BJ (cell line): ENCODE measurements at regions not wholly inside any gene's neighbourhood (a gene's known extent, or its start where the extent isn't known, plus 50 kb on each side); places are given as distances from the start of the nearest gene placed in this dataset.

Source experiments
- CTCF ChIA-PET: fragments of 350-600 bp; formaldehyde crosslinking; extraction: SDS; loops from one replicate; lab custom pipeline; 2021; ENCODE audit warnings: antibody characterized with exemption, inconsistent platforms; lab: Yijun Ruan, JAX
- POLR2A ChIA-PET: fragments of 300-600 bp; sonication (Branson Sonifier 250); formaldehyde crosslinking; extraction: SDS; loops from one replicate; lab custom pipeline; 2021; ENCODE audit warnings: antibody characterized with exemption; lab: Charles Lee
- DNase-seq: peaks from one replicate; pipeline ENCODE4 v3.0.0-alpha.2; 2011; ENCODE audit warnings: low read depth
- H3K27me3 ChIP-seq: 2 replicates; pipeline ENCODE4 v1.6.0; 2011; ENCODE audit warnings: low read length; ENCODE audit not compliant: control insufficient read depth, insufficient read depth
- H3K36me3 ChIP-seq: 2 replicates; pipeline ENCODE4 v1.5.1; 2011; ENCODE audit warnings: low read length; ENCODE audit not compliant: control insufficient read depth, insufficient read depth
- H3K4me3 ChIP-seq: 2 replicates; pipeline ENCODE4 v1.5.1; 2011; ENCODE audit warnings: low read depth, mild to moderate bottlenecking, control low read depth, low read length
- TF ChIP-seq, protein P1 (sequence below): IDR thresholded peaks from 2 replicates; pipeline ENCODE4 v1.5.1; 2011; ENCODE audit warnings: low read depth, mild to moderate bottlenecking, control low read depth, inconsistent platforms, low read length, moderate library complexity; ENCODE audit not compliant: insufficient read depth

- TF ChIP-seq, protein P1, sequence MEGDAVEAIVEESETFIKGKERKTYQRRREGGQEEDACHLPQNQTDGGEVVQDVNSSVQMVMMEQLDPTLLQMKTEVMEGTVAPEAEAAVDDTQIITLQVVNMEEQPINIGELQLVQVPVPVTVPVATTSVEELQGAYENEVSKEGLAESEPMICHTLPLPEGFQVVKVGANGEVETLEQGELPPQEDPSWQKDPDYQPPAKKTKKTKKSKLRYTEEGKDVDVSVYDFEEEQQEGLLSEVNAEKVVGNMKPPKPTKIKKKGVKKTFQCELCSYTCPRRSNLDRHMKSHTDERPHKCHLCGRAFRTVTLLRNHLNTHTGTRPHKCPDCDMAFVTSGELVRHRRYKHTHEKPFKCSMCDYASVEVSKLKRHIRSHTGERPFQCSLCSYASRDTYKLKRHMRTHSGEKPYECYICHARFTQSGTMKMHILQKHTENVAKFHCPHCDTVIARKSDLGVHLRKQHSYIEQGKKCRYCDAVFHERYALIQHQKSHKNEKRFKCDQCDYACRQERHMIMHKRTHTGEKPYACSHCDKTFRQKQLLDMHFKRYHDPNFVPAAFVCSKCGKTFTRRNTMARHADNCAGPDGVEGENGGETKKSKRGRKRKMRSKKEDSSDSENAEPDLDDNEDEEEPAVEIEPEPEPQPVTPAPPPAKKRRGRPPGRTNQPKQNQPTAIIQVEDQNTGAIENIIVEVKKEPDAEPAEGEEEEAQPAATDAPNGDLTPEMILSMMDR, result no peak
- ChIA-PET CTCF (interaction anchor here (0.9 to 1.6 kb wide), 4 partner anchors 8 to 127 kb away, joined by 3 to 7 read pairs (median 4); no protein-coding TSS in a partner anchor), POLR2A (no interaction called here)
- H3K36me3 ChIP-seq, result no peaks in the 10 kb centered on the region
- no peak for DNase-seq
- no peaks in the 10 kb centered on the region; the same call in 1 of the 2 replicates for H3K27me3 ChIP-seq
- H3K4me3 ChIP-seq, result no peak overlapping the region
Observed at GRCh38 chr3:59440285-59441028, 390.6 kb upstream of the CFAP20DC start.

- ChIA-PET CTCF (no interaction called here), POLR2A (no interaction called here)
- Histone ChIP-seq H3K36me3 (no peaks in the 10 kb centered on the region), H3K27me3 (no peaks in the 10 kb centered on the region), H3K4me3 (no peak overlapping the region)
- DNase-seq, result no peak
- TF ChIP-seq, protein P1, result no peak
Observed at GRCh38 chr3:59438492-59438891, 388.7 kb upstream of the CFAP20DC start.

DNA sequence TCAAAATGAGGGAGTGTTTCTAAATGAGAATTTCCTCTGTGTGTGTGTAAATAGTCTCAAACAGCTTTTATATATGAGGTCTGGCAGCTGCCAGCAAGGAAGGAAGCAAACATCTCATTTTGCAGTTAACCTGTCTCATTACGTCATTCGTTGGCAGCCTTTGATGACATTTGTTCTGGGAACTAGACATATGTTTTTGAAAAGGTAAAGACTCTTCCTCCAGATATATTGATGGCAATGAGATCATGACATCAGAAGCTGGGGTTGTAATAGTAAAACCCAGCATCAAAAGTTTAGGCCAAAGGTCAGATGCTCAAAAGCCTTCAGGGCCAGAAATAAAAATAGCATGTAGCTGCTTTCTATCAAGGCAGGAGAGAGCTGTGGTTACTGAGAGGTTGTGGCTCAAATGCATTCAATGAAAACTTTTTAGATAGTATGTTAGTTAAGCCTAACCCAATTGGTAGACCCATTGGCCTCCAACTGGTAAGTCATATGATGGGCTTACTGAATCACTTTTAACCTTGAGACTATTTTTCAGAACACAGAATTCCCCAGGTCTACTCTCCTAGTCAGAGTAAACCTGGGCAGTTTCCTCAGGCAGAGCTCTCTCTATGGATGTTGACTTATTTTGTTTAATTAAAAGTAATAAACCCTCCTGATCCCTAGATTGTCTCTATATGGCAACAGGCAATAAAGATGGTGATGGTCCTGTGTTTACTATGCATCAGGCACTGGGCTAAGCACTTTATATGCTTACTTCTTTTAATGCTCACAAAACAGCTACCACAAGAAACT is 386.5 kb upstream of the CFAP20DC start:
- DNase-seq, result no peak
- Histone ChIP-seq H3K4me3 (no peak overlapping the region), H3K36me3 (no peaks in the 10 kb centered on the region), H3K27me3 (no peaks in the 10 kb centered on the region)
- ChIA-PET CTCF (interaction anchor here (0.5 to 1.3 kb wide), 4 partner anchors 11 to 612 kb away, joined by 3 read pairs; no protein-coding TSS in a partner anchor), POLR2A (no interaction called here)
- TF ChIP-seq, protein P1, result no peak

- TF ChIP-seq, protein P1, result no peak
- no peak overlapping the region for H3K4me3 ChIP-seq
- DNase-seq, result no peak
- H3K27me3 ChIP-seq, result no peaks in the 10 kb centered on the region
- ChIA-PET POLR2A (no interaction called here), CTCF (no interaction called here)
- H3K36me3 ChIP-seq, result no peaks in the 10 kb centered on the region
Observed at GRCh38 chr3:59433546-59433945, 383.7 kb upstream of the CFAP20DC start.

- CTCF ChIA-PET, result interaction anchor here (1.0 kb wide), 1 partner anchor 14 kb away, joined by 3 read pairs; no protein-coding TSS in a partner anchor
- DNase-seq, result no peak
- no peaks in the 10 kb centered on the region for H3K27me3 ChIP-seq
- TF ChIP-seq, protein P1, result no peak
- H3K4me3 ChIP-seq, result no peak overlapping the region
- POLR2A ChIA-PET, result no interaction called here
- no peaks in the 10 kb centered on the region for H3K36me3 ChIP-seq
Observed at GRCh38 chr3:59432665-59433064, 382.8 kb upstream of the CFAP20DC start.
